Colonic mucosa (tissue), 4 donors: ENCODE measurements at regions not wholly inside any gene's neighbourhood (a gene's known extent, or its start where the extent isn't known, plus 50 kb on each side); places are given as distances from the start of the nearest gene placed in this dataset.

Experiments
- DNase-seq: peaks from one replicate; pipeline ENCODE4 v3.0.0-alpha.2; 2020
- H3K27ac ChIP-seq: fragments of 200-600 bp; one replicate; pipeline ENCODE4 v1.8.0; 2021
- H3K27me3 ChIP-seq: fragments of 200-600 bp; one replicate; pipeline ENCODE4 v1.8.0; 2021
- H3K36me3 ChIP-seq: fragments of 200-600 bp; one replicate; pipeline ENCODE4 v1.8.0; 2021
- H3K4me1 ChIP-seq: fragments of 200-600 bp; one replicate; pipeline ENCODE4 v1.8.0; 2021; ENCODE audit warnings: mild to moderate bottlenecking
- H3K4me3 ChIP-seq: fragments of 200-600 bp; one replicate; pipeline ENCODE4 v1.8.0; 2021
- H3K9ac ChIP-seq, 2 donors: one replicate each; pipeline ENCODE4 v1.7.0; 2013; ENCODE audit warnings: control low read depth in 2 of 2, low read depth in 2 of 2, low read length in 2 of 2
- H3K9me3 ChIP-seq: fragments of 200-600 bp; one replicate; pipeline ENCODE4 v1.8.0; 2021
- CTCF ChIP-seq: fragments of 200-600 bp; IDR thresholded peaks from one replicate; pipeline ENCODE4 v1.8.0; 2022; ENCODE audit warnings: antibody characterized with exemption, mild to moderate bottlenecking
- intact Hi-C: fragments of 100-400 bp; cut with DNase I; formaldehyde crosslinking; loops from one replicate; pipeline ENCODE4 v1.14.1; 2022
- donor health status: healthy.
- donor health status: DM: no; HTN: no; CAD: no.
- donor health status: DM: no; HTN: no; CAD: no.

- Histone ChIP-seq H3K9ac (no peak overlapping the region), H3K27ac (no peak overlapping the region), H3K36me3 (no peaks in the 10 kb centered on the region), H3K27me3 (no peaks in the 10 kb centered on the region), H3K4me1 (no peaks in the 10 kb centered on the region), H3K4me3 (no peak overlapping the region), H3K9me3 (no peaks in the 10 kb centered on the region)
- DNase-seq = no peak
- intact Hi-C loops = no loop called here
- TF ChIP-seq CTCF = no peak
Observed at GRCh38 chr2:120919771-120920453, 184.2 kb downstream of the GLI2 start.

GRCh38 chr2:120920454-120921148 lies 184.9 kb downstream of the GLI2 start:
- DNase-seq = no peak
- H3K36me3 ChIP-seq = no peaks in the 10 kb centered on the region
- intact Hi-C loops = no loop called here
- no peaks in the 10 kb centered on the region for H3K4me1 ChIP-seq
- H3K27me3 ChIP-seq = no peaks in the 10 kb centered on the region
- H3K4me3 ChIP-seq = no peak overlapping the region
- no peaks in the 10 kb centered on the region for H3K9me3 ChIP-seq
- H3K27ac ChIP-seq = no peak overlapping the region
- no peak overlapping the region for H3K9ac ChIP-seq
- no peak for TF ChIP-seq CTCF

DNA sequence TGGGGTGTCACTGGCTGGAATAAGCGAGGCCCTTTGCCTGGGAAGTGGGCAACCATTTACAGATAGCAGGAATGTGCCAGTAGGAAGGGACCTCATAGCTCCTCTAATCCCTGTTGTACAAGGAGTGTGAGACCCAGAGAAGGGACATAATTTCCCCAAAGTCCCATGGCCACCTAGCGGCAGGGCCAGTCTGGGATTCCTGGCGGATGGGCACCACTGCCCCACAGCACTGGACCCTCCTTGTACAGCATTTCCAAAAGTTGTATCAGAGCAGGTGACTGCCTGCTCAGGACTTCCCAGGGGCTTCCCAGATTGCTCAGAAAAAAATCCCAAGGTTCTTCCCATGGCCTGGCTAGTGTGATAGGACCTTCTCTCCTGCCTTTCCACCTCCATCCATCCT lies 185.8 kb downstream of the GLI2 start:
- TF ChIP-seq CTCF = no peak
- H3K4me3 ChIP-seq = no peak overlapping the region
- H3K9me3 ChIP-seq = no peaks in the 10 kb centered on the region
- no peaks in the 10 kb centered on the region for H3K4me1 ChIP-seq
- intact Hi-C loops = no loop called here
- H3K27ac ChIP-seq = no peak overlapping the region
- H3K9ac ChIP-seq = no peak overlapping the region
- no peak for DNase-seq
- no peaks in the 10 kb centered on the region for H3K36me3 ChIP-seq
- no peaks in the 10 kb centered on the region for H3K27me3 ChIP-seq

GRCh38 chr2:120922571-120923332 lies 187.1 kb downstream of the GLI2 start:
- H3K4me1 ChIP-seq = no peaks in the 10 kb centered on the region
- no peak overlapping the region for H3K4me3 ChIP-seq
- no peak overlapping the region for H3K27ac ChIP-seq
- DNase-seq = no peak
- H3K9ac ChIP-seq = no peak overlapping the region
- intact Hi-C loops = no loop called here
- no peaks in the 10 kb centered on the region for H3K27me3 ChIP-seq
- H3K36me3 ChIP-seq = no peaks in the 10 kb centered on the region
- TF ChIP-seq CTCF = no peak
- H3K9me3 ChIP-seq = no peaks in the 10 kb centered on the region

- intact Hi-C loops = no loop called here
- DNase-seq = no peak
Observed at GRCh38 chr2:120923426-120923825, 187.8 kb downstream of the GLI2 start.

More at GRCh38 chr2:120923426-120923825, 187.8 kb downstream of the GLI2 start:
- H3K36me3 ChIP-seq = no peaks in the 10 kb centered on the region
- no peak overlapping the region for H3K27ac ChIP-seq
- H3K27me3 ChIP-seq = no peaks in the 10 kb centered on the region
- no peaks in the 10 kb centered on the region for H3K4me1 ChIP-seq
- H3K9me3 ChIP-seq = no peaks in the 10 kb centered on the region
- H3K9ac ChIP-seq = no peak overlapping the region
- no peak for TF ChIP-seq CTCF
- no peak overlapping the region for H3K4me3 ChIP-seq
